ENCODE measurements at regions not wholly inside any gene's neighbourhood (a gene's known extent, or its start where the extent isn't known, plus 50 kb on each side); places are given as distances from the start of the nearest gene placed in this dataset.

DNA sequence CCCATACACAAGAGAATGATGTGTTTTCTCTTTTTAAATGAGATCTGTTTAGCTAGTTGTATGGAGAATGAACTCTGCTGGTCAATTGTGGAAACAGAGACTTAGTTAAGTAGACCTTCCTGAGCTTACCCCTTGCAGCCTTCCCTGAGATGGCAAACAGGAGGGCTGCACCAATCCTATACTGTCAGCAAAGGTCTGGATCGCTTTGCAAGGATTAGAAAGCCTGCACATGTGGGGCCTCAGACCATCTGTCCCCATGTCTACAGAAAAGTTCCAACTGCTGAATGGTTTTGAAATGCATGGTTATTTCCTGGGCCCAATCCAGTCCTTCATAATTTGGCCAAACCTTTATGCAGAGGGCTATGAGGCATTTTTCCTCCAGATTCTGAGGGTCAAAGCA, 183.9 kb upstream of the SLC10A2 start:
- DNase-seq = no peak

- no peak for DNase-seq
These were observed 180.5 kb upstream of the SLC10A2 start for GRCh38 chr13:103246581-103247200.

DNA sequence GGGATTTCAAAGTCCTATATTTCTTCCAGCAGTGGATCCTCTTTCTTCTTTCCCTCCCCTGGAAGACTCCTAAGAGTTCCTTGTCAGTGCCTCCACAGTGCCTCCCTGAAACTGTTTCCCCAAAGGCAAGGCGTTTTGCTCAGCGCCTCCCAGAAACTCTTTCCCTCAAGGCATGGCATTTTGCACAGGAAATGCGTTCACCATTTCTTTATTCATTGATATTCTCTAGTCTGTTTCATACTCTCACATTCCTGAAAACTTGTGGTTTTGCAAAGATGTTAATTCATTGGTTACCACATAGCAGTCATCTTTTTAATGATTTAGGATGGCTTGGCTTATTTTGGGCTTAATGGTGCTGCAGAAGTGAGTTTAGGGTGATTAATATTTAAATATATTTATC, 177.3 kb upstream of the SLC10A2 start:
- DNase-seq = no peak

GRCh38 chr13:103238441-103238840, 172.2 kb upstream of the SLC10A2 start:
- no peak for DNase-seq

GRCh38 chr13:103236213-103236612, 170.0 kb upstream of the SLC10A2 start:
- DNase-seq = peak; percentile 47

DNA sequence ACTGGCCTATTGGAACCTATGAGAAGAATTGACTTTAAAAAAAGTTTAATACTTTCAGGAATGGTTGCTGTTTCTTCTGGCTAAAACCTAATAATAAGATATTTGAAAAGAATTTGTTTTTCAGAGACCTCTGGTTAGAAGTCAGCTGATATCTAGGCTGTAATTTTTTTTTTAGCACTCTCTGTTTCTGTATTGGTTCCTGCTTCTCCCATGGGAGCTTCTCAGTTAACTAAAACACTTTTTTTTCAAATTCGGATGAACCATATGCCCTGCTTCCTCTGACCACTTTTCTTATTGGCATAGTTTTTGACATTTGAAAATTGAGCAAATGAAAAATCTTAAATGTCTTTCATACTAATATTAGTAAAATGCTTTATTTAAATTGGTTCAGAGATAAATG, 163.5 kb upstream of the SLC10A2 start:
- no peak for DNase-seq

- DNase-seq = no peak
These were observed 158.6 kb upstream of the SLC10A2 start for GRCh38 chr13:103224804-103225203.

- no peak for DNase-seq
These were observed 156.5 kb upstream of the SLC10A2 start for GRCh38 chr13:103222683-103223082.

GRCh38 chr13:103218253-103218652, 152.0 kb upstream of the SLC10A2 start:
- DNase-seq = no peak

DNA sequence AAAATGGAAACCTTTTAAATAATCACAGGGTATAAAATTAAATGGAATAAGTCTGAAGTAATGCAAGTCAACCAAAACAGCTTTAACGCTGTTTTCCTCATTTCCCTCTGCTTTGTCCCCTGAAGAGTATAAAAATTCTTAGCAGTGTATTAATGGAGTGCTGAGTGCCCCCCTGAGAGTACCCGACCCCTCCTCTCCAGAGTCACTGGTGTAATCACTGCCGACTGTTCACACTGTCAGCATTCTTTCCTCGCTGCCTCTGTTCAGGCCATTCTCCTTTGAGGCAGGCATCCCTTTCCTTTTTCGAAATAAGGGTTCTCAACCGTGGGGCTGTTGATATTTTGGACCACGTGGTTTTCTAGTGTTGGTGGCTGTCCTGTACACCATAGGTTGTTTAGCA, 146.9 kb upstream of the SLC10A2 start:
- no peak for DNase-seq

- DNase-seq = no peak
These were observed 144.1 kb upstream of the SLC10A2 start for GRCh38 chr13:103210348-103210747.

DNA sequence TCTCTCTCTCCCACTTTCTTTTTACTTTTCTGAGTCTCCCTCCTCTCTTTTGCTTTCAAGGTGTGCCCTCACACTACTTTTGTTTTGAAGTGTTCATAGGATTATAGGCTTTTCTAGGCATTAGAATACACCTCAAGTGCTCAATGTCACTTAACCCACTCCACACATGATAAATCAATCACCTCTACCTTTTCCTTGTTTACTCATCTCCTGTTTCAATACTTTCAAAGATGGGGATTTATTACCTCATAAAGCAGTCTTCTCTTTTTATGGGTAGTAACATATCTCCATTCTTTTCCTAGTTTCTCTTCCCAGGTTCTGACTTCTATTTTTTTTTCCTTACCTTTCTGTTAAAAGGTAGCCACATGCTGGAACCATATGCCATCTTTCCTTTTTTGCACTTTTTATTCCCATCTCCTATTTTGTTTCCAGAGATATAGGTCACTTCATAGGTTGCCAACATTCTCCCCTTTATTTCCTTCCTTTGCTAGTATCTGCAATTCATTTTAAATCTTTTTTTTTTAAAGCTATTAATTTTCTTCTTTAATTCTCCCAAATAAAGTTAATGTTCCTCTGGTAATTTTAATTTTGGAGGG, 137.6 kb upstream of the SLC10A2 start:
- no peak for DNase-seq

GRCh38 chr13:103200118-103200885, 134.1 kb upstream of the SLC10A2 start:
- no peak for DNase-seq

DNA sequence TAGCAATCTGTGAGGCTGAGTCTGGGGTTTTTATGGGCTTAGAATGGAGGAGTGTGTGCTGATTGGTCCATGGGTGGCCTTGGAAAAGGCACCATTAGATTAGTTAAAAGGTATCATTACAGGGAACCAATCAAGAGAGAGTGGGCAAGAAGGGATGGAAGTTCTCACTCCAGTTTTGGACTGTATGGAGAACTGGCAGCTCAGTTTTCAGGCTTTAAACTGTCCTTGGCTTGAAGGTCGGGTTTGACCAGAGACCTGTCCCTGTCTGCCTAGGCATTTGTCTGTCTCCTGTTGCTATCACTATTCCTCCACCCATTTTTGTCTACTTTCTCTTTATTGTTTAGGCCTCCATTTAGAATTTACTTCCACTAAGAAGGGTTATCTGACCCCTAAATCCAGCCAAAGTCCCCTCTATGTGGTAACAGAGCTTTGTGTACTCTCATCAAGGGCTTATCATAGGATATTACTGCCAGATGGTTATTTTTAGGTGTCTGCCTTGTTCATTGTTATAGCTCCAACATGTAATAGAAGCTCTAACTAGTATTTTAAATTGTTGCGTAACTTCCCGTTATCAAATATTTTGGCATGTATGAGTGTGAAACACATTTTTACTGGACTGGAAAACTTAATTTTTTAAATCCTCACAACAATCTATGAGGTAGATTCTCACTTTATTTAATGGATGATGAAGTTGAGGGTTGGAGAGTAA, 133.3 kb upstream of the SLC10A2 start:
- no peak for DNase-seq

- DNase-seq = no peak
These were observed 130.1 kb upstream of the SLC10A2 start for GRCh38 chr13:103196356-103196755.

DNA sequence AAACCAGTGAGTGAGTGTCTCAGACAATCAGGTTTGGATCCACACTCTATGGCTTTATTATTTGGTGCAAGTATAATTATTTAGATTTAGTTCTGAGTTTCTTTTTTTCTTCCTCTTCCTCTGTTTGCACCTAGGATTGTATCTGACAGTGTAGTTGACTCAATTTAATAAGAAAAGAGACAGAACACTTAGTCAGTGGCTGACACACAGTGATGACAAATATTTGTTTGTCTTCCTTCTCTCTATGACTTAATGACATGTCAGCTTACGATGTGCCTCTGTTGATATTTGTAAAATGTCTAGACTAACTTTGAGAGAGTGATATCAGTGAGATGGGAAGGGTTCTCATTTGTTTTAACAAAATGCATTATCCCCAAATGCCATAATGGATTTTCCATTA, 129.5 kb upstream of the SLC10A2 start:
- no peak for DNase-seq

GRCh38 chr13:103194871-103195270, 128.7 kb upstream of the SLC10A2 start:
- no peak for DNase-seq

- DNase-seq = no peak
These were observed 126.4 kb upstream of the SLC10A2 start for GRCh38 chr13:103192511-103193135.

DNA sequence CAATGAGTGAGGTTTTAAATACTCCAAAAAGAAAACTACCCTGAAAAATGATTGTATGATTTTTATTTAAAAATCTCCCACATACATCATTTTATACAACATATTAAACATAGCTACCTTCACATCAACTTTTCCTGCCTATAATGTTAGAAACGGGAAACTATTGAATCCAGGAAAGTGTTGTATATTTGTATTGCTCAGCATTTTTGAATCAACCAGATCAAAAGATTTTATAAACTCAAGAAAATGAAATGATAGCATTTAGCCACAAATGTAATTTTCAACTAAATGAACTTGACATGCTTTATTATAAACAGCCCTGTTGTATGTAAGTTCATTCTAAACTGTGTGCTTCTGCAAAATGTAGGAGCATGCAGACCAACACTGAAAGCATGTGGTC, 124.6 kb upstream of the SLC10A2 start:
- no peak for DNase-seq

DNA sequence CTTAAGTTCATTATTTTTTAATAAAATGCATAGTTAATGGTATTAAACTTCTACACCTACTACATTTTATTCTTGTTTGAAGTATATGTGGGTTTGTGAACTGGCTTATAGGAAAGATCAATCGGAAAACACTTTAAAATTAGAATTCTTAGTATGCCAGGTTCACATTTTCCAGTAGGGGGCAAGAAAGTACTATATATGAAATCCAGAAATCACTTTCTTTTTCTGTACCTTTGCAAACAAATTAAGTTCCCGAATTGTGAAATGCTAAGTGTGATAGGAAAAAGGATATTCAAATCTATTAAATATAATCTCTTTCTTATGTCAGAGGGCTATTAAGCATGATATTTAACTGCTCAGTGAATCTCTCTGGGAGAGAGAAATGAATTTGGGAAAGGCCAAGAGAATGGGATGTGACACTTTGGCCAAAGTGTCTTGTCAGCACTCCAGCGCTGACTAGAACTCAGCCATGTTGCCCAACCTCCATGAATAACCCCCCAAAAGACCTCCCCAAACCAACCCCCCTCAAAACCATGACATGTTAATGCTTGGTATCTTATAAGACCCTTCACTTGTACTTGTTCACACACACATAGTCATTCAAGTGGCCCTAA, 122.6 kb upstream of the SLC10A2 start:
- DNase-seq = peak; percentile 33

DNA sequence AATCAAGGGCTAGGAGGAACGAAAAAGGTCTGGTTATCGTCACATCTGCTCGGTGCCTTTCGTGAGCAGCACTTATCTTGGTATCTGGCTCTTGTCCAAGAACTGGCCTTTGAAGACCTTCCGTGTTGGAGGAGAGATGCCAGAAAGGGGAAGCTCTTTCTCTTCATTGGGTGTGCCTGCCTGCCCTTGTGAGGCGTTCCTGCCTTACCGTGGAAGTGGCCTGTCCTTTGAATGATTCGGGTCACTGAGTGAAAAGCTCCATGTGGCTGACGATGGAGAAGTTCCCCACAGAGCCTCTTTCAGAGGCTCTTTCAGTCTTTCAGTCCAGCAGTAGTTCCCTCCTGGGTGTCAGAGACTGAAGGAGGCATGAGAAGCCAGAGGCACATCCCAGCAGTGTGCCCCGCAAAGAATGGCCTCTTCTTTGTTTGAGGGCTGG, 121.5 kb upstream of the SLC10A2 start:
- peak; percentile 52 for DNase-seq

- DNase-seq = no peak
These were observed 118.2 kb upstream of the SLC10A2 start for GRCh38 chr13:103184413-103184812.

Measured in MV-4-11 (cell line).